HPDE6-E6E7 (cell line): ENCODE measurements at regions not wholly inside any gene's neighbourhood (a gene's known extent, or its start where the extent isn't known, plus 50 kb on each side); places are given as distances from the start of the nearest gene placed in this dataset.

Experiments used
- DNase-seq: peaks from one replicate; pipeline ENCODE4 v3.0.0; 2011; ENCODE audit warnings: missing footprints; ENCODE audit errors: extremely low spot score

DNA sequence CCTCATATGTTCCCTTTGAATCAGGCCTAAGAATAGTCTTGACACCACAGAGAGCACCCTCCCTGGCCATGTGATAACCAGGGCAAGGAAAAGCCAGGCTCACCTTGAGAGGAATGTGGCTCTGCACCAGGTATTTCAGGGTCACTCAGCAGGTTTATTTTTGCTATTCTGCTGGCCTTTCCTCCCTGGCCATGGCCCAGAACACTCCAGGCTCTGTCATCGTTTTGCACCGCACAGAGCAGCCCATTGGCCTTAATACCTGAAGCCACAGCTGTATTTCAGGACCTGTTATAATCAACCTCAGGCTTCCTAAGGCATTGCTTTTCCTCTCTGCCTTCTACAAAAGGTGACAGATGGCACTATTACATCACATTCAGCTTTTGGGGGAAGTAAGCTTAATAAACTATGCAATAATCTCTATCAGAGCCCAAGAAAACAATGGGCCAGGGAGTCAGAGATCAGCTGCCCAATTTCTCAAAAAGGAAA is 668.3 kb downstream of the IRS1 start:
- no peak for DNase-seq

DNA sequence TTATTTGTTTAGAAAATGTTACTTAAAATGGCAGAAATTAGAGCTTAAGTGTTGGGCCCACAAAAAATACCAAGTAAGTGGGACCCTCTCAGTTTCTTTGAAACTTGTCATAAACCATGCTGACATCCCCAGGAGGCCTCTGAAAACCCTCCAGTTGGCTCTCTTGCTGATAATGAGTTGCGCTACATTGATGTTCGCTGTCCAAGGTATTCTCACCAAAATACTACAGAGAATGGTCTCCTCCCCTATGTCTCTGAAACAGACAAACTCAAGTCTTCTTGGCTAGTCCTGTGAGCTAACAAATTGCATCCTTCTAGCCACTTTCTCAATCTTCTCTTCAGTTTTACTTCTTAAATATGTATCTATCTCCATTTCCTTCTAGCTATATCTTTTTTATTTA is 669.4 kb downstream of the IRS1 start:
- DNase-seq: no peak

DNA sequence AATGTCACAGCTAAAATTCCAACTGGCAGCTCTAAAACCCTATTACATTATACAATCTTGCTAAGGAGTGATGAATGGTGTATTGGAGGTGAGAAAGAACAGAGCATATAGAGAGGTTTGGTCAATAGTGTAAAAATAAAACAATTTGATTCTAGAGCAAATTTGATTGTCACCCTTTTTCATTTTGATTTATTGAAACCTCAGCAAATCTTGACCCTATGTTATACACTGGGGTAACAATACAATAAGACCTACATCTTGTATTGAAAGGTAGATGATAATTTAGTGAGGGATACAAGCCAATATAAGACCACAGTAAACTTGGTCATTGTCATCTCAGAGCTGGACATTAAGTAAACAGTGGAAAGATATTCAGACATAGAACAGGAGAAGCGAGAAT is 671.9 kb downstream of the IRS1 start:
- no peak for DNase-seq

DNA sequence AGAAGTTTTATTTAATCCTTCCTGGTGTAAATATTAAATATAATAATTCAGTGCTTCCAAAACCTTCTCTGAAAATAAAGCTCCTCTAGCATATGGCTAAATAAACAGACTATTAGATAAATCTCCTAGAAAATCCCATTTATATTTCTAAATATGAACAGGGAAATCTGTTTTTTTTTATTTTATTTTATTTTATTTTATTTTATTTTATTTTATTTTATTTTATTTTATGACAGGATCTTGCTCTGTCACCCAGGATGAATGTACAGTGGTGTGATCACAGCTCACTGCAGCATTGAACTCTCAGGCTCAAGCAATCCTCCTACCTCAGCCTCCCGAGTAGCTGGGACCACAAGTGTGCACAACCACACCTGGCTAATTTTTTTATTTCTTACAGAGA is 673.5 kb downstream of the IRS1 start:
- no peak for DNase-seq

DNA sequence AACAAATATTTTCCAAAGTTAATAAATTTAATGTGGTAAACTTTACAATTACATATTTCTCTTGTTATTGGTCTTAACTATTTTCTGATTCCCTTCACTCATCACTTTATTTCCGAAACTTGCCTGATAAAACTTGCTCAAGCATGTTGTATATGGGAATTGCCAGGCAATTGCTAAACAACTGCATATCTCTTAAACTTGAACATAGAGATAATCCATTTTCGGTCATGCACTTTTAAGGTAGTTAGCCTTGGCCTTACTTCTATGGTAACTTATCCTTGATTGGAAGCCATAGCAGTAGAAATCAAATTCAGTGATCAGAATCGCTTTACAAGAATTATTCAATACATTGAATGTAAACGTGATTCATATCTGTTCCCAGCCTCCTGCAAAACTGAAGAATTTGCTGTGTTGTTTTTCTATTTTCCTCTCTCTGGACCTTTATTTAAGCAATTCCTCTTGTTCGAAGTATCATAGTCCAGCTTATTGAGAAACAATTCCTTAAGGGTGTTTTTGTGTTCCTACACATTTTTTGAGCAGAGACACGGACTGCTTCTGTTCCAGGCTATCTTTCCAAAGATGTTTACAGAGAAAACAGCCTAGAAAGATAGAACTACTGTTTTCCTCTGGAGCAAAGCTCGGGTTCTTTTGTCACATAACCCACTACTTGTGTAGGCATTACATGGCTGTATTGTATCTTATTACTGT is 674.3 kb downstream of the IRS1 start:
- DNase-seq: no peak

DNA sequence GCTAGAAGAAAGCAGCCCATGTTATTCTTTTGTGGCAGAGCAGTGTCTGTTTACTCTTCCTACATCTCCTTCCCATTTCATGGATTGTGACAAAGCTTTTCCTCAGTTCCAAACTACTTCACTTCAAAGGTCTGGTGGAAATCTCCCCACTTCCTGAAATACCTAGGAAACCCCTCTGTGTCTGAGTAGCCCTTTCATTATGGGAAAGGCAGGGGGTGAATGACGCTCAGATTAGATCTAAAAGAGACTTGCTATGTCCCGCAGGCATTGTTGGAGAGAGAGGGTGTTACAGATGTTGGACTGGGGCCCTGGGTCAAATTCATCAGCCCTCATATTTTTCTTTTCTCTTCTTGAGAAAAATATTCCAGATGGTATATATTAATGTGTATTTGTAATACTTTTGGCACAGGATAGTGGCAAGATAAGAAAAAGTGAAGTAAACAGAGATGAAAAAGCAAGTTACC is 675.0 kb downstream of the IRS1 start:
- no peak for DNase-seq

DNA sequence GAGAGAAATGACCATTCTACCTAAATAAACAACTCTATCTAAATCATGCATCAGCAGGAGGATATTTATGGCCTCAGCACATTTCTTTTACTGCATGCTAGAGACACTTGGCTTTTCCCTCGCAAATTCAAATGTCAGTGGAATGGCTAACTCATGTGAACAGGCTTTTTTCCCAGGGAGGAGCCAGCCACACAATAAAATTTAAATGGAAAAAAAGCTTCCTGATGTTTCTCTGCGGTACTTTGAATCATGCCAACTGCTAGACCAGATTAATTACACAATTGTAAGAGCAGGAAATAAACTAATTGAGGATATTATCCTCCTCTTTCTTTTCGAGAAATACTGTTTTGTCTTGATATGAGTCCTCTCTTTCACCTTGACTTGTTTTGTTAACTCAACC is 676.3 kb downstream of the IRS1 start:
- DNase-seq: no peak

DNA sequence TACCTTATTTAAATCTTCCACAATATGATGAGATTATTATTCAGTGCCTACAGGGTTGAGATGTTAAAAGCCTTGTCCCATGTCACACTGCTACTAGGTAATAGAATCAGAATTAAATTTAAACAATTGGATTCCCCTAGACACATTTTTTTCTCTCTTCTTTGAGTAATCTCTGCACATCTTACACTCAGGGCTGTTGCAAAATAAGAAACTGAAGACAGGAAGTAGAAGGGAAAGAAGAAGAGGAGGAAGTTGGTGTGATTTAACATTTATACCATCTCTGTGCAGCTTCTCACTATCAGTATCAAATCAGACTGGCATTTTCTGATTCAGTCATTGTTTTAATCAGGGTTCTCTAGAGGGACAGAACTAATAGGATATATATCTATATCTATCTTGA is 677.6 kb downstream of the IRS1 start:
- DNase-seq: no peak

DNA sequence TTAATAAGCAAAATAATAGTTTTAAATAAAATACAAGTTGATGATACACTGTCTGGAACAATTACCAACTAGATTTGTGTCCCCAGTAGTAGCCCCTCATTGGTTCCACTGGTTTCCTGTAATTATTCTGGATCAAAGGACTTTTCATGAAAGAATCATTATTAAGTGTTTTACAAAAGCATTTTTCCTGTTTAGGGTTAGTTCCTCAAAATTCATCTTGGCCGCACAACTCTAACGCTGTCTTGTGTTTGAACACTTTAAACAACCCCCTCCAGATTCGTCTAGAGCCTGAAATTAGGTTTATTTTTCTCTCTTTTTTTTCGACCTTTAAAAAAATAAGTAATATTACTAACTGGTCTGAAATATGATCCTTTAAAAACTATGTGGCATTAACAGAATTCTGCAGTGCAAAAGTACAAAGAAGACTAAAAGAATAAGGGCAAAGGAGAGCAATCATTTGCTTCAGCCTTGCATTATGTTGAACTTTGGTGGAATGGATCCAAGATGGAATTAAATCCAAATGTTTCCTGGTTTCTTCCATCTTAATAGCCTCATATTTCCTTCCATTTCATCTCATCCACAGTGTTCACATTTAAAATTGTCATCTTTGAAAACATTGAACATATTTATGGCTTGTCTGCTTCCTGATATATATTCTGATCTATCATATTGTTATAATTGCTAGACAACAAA is 678.4 kb downstream of the IRS1 start:
- no peak for DNase-seq

DNA sequence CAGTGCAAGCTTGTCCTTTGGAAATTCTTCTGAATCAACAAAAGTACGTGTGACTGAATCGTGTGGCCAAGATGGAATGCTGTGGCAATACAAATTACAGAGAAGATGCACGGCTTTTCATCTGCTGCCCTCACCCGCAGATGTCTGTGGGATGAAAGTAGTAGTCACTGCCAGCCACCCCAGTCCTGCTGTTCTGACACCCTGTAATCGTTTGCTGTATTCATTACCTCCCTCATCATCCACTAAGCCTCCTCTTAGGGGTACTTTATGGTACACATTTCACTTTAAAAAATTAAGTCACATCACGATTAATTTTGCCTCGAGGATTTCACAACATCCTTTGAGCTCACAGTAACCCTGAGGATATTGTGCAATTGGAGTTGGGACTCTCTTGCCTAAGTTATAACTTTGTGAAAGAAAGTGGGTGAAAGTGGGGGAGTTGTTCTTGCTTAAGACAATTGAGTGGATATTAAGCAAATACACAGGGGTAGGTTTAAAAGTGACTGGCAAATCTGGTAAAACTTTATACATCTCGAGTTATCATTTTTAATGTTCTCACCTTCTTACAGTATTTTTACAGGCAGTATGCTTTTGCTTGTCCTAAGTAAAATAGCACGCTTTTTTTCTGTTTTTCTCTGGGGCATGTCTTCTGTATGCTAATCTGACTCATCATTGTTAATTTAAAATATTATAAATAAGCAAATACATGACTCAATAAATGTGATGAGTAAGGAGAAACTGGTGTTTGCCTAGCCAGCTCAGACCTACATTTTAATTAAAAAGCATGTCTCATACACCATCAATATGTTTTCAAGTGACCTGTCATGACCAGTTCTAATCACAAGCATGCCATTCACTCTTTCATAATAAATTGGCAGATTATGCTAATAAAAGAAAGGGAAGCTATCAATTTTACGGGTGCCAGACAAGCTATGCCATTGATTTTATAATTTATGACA is 680.9 kb downstream of the IRS1 start:
- no peak for DNase-seq

DNA sequence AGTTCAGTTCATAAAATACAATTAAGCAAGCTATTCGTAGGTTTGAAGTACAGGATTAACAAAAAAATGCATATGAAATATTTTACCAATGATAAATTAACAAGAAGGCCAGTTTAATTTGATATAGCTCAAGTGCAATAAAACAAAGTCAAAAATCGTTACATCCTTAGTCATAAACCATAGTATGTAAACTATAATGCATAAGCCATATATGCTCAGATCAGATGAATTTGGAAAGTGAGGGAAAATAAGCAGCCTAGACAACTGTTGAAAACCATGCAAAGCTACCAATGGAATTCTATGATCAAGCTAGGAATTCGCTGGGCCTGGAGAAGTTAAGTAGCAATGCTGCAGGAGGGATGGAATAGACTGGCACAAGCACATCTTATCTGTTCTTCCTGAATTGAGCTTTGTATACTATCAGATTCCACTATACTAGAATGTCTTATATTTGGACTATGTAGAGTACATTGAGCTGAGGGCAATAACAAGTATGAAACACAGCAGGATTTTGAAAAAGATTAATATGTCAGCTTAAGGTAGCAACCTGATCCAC is 682.0 kb downstream of the IRS1 start:
- no peak for DNase-seq

DNA sequence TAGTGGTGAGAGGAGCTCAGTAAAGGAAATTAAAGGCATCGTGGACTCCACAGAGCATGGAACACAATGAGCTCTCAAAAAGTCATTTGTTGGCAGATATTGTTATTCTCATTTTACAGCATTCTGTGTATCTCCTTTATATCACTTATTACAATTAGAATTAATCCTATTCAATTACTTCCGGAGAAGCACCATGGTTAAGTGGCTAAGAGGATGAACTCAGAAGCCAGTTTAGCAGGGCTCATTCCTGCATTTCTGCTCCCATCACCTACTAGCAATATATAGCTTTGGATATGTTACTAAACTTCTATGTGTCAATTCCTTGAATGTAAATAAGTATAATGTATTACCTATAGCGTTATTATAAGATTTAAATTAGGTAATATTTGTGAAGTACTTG is 683.3 kb downstream of the IRS1 start:
- DNase-seq: no peak

DNA sequence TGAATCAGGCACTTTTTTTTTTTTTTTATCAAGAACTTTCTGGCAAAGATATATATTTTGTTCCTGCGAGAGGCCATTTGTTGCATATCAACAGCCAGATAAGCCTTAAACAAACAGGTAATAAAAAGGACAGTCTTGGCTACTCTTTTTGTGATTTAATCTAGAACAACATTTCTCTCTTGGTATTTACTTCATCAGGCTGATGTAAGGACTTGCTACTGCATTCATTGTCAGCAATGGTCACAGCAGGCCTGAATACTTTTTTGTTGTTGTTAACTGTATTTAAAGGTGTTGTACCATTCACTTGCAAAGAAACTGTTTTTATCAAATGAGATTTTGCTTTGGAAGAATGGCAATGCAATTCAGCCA is 683.8 kb downstream of the IRS1 start:
- DNase-seq: no peak

DNA sequence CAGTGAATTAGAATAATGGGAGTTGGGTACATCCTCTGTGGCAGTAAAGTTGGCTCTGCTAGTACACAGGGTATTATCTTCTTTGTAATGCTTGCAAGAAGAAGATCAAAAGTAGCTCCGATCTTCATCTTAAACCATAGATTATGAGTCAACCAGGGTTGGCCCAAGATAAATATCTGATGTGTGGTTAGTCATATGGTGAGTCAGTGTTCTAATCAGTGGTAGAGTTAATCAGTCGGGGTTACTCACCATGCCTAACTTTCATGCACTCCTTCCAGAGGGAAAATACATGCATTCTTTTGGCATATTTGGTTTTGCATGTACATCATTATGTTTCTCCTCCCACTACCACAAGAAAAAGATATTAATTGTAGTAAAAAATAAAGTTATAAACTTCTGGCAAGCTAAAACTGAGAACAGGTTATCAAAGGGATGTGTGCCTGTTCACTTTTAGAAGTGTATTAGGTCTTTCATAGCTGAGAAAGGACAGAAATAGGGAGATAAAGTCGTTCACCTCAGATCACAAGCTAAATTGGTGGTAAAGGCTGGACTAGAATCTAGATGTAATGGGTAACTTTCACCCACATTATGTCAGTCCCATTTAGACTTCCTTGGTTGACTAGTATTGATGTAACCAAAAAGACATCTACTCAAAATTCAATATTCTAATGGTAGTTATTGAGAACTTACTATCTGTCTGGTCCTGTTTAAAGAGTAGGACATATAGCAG is 684.4 kb downstream of the IRS1 start:
- peak; percentile 82 for DNase-seq

DNA sequence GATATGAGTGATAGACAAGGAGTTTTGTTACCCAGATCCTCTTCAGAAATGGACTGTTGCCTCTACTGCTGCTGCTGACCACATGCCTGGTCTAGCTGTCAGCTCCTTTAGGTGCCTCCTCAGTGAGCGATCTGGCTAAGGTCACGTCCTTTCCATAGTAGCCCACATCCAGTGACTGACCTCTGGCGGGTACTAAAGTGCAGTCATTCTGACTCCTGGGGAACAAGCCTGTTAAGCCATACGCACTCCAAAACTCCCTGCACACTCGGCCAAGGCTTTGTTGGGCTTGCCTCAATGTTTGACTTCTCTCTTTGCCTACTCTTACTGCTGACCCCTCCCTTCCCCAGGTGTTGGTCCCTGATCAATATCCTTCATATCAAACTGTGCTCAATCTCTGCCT is 685.2 kb downstream of the IRS1 start:
- DNase-seq: no peak

DNA sequence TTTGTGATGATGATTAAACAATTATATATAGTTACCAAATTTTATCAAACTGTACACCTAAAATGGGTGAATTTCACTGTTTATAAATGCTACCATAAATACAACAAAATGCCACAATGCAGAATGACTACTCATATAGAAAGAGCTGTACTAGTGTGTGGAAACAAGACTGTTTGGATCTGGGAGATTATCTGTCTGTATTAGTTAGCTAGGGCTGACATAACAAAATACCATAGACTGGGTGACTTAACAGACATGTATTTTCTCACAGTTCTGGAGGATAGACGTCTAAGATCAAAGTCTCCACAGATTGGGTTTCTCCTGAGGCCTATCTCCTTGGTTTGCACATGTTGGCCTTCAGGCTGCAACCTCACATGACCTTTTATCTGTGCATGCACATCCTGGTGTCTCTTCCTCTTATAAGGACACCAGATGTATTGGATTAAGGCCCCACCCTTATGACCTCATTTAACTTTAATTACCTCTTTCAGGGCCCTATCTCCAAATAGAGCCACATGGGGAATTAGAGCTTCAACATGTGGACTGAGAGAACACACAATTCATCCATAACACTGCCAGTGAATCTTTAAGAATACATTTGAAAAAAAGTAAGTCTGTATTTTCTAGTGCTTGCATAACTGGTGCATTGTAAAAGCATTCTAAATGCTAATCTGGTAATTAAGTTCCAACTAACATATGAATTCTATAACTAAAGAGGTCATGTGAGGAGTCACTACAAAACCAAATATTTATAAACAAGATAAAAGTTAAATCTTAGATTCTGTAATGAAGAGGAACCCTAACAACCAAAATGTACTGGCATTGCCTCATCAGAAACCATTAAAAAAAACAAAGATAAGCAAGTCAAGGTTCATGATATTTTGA is 699.6 kb downstream of the NYAP2 start:
- no peak for DNase-seq

DNA sequence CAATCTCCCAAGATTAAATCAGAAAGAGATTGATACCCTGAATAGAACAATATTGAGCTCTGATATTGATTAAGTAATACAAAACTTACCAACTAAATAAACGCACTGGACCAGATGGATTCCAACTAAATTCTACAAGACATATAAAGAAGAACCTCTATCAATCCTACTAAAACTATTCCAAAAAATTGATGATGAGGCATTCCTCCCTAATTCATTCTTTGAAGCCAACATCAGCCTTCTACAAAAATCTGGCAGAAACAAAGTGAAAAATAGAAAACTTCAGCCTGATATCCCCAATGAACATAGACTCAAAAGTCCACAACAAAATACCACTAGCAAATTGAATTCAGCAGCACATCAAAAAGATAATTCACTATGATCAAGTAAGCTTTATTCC is 695.5 kb downstream of the NYAP2 start:
- DNase-seq: no peak

DNA sequence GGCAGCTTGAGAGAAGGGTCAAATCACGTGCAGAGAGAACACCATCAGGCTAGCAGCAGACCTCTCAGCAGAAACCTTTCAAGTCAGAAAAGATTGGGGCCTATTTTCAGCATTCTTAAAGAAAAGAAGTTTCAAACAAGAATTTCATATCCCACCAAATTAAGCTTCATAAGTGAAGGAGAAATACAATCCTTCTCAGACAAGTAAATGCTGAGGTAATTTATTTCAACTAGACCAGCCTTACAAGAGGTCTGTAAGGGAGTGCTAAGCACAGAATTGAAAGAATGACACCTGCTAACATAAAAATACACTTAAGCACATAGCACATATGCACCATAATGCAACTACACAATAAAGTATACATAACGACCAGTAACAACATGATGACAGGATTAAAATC is 693.9 kb downstream of the NYAP2 start:
- no peak for DNase-seq

DNA sequence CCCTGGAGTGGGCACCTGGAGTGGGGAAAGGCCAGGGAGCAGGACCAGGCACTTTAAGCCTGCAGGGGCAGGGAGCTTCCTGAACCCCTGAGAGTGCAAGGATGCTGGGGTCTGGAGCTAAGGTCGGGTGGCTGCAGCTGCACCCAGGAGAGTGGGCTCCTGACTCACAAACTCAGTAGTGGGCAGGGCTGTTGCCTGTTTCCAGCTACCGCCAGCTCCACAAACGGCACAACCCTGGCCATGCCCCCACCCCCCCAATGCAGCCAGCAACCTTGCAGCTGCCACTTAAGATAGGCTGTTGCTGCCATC is 688.8 kb downstream of the NYAP2 start:
- no peak for DNase-seq

DNA sequence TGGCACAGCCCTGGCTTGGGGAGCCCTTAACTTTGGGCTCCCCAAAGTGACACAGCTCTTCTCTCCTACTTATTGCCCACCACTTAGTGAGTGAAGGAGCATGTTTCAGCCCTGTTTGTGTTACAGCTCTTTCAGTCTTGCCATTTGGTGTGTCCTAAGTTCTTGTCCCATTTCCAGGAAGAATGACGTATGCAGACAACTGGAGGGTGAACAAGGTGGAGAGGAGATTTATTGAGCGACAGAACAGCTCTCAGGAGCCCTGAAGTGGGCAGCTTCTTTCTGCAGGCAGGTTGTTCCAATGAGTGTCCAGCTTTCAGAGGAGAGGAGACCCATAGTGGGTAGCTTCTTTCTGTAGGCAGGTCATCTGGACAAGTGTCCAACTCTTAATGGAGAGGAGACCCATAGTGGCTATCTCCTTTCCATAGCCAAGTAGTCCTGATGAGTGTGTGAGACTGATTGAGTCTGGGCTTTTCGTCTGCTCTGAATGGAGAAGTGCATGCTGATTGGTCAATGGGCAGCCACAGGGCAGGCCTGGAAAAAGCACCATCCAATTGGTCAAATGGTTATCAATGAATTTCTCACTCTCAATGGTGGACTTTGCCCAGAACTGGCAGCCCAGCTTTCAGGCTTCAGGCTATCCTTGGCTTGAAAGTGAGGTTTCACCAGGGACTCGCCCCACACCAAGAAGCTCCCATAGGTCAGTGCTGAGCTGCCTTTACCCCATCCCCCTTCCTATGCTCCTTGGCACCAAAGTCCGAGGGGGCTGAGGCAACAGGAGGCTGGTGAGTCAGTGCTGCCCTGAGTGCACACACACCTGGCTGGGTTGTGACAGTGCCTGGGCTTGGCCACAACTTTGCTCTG is 688.2 kb downstream of the NYAP2 start:
- no peak for DNase-seq
